ENCODE measurements at regions not wholly inside any gene's neighbourhood (a gene's known extent, or its start where the extent isn't known, plus 50 kb on each side); places are given as distances from the start of the nearest gene placed in this dataset.

DNA sequence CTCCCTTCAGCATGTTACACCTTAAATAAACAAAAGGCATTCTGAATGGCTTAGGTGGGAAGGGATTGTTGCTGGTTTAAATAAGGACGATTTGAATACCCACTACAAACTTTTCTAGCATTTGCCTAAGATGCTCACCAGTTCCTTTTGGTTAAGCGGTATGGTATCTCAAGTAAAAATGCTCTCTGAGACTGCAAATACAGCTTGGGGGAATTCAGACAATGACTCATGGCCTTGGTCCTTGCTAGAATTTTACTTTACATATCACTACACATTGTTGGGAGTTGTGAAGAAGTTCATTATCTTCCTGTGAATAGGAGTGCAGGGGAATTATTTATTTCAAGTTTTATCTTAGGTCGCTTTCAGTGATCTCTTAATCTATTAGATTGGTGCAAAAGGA lies 670.7 kb downstream of the UTRN start:
- Histone ChIP-seq H3K4me1 (ENCODE audit: insufficient read depth, low read length) (no peaks in the 10 kb centered on the region), H3K4me2 (ENCODE audit: low read depth, low read length) (no peak overlapping the region), H3K27me3 (ENCODE audit: control insufficient read depth in 1 of 2, insufficient read depth in 2 of 2, low read length in 2 of 2) (peaks cover 0 to 4% of the 10 kb centered on the region in 2 experiments; a peak in 1 of 5 replicates), H3K36me3 (replicated peaks in 1 of 2; ENCODE audit: control insufficient read depth in 1 of 2, insufficient read depth in 2 of 2, low read length in 2 of 2) (no peaks in the 10 kb centered on the region), H2AFZ (ENCODE audit: low read length) (no peak overlapping the region), H3K79me2 (ENCODE audit: insufficient read depth, low read length) (no peaks in the 10 kb centered on the region), H3K27ac (ENCODE audit: extremely low read length, insufficient read depth, low read length) (no peak overlapping the region), H3K4me3 (replicated peaks in 1 of 3; ENCODE audit: insufficient read depth in 1 of 3, low read depth in 2 of 3, low read length in 3 of 3) (no peak overlapping the region), H4K20me1 (ENCODE audit: insufficient read depth, low read length) (no peaks in the 10 kb centered on the region), H3K9me3 (ENCODE audit: low read length) (no peaks in the 10 kb centered on the region), H3K9ac (ENCODE audit: insufficient read depth, low read depth, low read length) (no peak overlapping the region)
- CTCF ChIA-PET (ENCODE audit: low intra/inter-chr PET ratio, low total read pairs), result no interaction called here
- ATAC-seq (no peak), DNase-seq (ENCODE audit: low spot score) (no peak), FAIRE-seq (no peak)
- in situ Hi-C loops (cut with HindIII; ENCODE audit: extremely low pct_ligation_motif_present, low pct_unique_long_range_greater_than_20kb), result no loop called here
- POLR2A ChIA-PET, result no interaction called here
- WGBS (ENCODE audit: low lambda C conversion rate), result 22% methylated on average over 3 of the region's 3 CpGs
- TF ChIP-seq, protein P1, sequence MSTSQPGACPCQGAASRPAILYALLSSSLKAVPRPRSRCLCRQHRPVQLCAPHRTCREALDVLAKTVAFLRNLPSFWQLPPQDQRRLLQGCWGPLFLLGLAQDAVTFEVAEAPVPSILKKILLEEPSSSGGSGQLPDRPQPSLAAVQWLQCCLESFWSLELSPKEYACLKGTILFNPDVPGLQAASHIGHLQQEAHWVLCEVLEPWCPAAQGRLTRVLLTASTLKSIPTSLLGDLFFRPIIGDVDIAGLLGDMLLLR (CRISPR knock-in tag; IDR thresholded peaks at IDR 0.05), result no peak
- TF ChIP-seq, protein P2, sequence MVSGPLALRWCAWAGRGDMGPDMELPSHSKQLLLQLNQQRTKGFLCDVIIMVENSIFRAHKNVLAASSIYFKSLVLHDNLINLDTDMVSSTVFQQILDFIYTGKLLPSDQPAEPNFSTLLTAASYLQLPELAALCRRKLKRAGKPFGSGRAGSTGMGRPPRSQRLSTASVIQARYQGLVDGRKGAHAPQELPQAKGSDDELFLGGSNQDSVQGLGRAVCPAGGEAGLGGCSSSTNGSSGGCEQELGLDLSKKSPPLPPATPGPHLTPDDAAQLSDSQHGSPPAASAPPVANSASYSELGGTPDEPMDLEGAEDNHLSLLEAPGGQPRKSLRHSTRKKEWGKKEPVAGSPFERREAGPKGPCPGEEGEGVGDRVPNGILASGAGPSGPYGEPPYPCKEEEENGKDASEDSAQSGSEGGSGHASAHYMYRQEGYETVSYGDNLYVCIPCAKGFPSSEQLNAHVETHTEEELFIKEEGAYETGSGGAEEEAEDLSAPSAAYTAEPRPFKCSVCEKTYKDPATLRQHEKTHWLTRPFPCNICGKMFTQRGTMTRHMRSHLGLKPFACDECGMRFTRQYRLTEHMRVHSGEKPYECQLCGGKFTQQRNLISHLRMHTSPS (CRISPR knock-in tag; IDR thresholded peaks at IDR 0.05; ENCODE audit: low read depth), result no peak
- TF ChIP-seq TOPORS (CRISPR knock-in tag; IDR thresholded peaks at IDR 0.05), result no peak
- no peak for TF ChIP-seq MBD4 (IDR thresholded peaks at IDR 0.05; ENCODE audit: borderline replicate concordance, low read length)
- no peak for TF ChIP-seq FOXM1 (CRISPR knock-in tag; IDR thresholded peaks at IDR 0.05)
- TF ChIP-seq ZNF589 (CRISPR knock-in tag; conservative IDR thresholded peaks at IDR 0.05), result no peak
- no peak for TF ChIP-seq ZNF33B (CRISPR knock-in tag; IDR thresholded peaks at IDR 0.05)
- TF ChIP-seq, protein P3, sequence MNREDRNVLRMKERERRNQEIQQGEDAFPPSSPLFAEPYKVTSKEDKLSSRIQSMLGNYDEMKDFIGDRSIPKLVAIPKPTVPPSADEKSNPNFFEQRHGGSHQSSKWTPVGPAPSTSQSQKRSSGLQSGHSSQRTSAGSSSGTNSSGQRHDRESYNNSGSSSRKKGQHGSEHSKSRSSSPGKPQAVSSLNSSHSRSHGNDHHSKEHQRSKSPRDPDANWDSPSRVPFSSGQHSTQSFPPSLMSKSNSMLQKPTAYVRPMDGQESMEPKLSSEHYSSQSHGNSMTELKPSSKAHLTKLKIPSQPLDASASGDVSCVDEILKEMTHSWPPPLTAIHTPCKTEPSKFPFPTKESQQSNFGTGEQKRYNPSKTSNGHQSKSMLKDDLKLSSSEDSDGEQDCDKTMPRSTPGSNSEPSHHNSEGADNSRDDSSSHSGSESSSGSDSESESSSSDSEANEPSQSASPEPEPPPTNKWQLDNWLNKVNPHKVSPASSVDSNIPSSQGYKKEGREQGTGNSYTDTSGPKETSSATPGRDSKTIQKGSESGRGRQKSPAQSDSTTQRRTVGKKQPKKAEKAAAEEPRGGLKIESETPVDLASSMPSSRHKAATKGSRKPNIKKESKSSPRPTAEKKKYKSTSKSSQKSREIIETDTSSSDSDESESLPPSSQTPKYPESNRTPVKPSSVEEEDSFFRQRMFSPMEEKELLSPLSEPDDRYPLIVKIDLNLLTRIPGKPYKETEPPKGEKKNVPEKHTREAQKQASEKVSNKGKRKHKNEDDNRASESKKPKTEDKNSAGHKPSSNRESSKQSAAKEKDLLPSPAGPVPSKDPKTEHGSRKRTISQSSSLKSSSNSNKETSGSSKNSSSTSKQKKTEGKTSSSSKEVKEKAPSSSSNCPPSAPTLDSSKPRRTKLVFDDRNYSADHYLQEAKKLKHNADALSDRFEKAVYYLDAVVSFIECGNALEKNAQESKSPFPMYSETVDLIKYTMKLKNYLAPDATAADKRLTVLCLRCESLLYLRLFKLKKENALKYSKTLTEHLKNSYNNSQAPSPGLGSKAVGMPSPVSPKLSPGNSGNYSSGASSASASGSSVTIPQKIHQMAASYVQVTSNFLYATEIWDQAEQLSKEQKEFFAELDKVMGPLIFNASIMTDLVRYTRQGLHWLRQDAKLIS (CRISPR knock-in tag; IDR thresholded peaks at IDR 0.05), result no peak
- no peak for TF ChIP-seq ZNF547 (CRISPR knock-in tag; IDR thresholded peaks at IDR 0.05)
- TF ChIP-seq ZFP41 (CRISPR knock-in tag; IDR thresholded peaks at IDR 0.05; ENCODE audit: borderline replicate concordance), result no peak
- no TSS peak for BruUV-seq (replicated peaks)
- intact Hi-C loops (cut with micrococcal nuclease; ENCODE audit: unreplicated experiment), result no loop called here

Measured in HepG2 (cell line).